GM23338 (cell line): ENCODE measurements at regions not wholly inside any gene's neighbourhood (a gene's known extent, or its start where the extent isn't known, plus 50 kb on each side); places are given as distances from the start of the nearest gene placed in this dataset.
"Not testable (repeated sequence)": the region's sequence is repeated elsewhere in the genome, so short reads cannot be mapped to it uniquely, and the experiment has no call there.

ENCODE experiments used
- CREB1 ChIP-seq: fragments of 250-450 bp; sonication (Bioruptor Pico); IDR thresholded peaks from 2 replicates; pipeline ENCODE4 v1.5.0; 2020; ENCODE audit warnings: low read depth, mild to moderate bottlenecking, moderate library complexity
- ETS1 ChIP-seq: IDR thresholded peaks from 2 replicates; pipeline ENCODE4 v1.6.1; 2016; ENCODE audit warnings: antibody characterized with exemption
- EZH2phosphoT487 ChIP-seq: fragments of 200-600 bp; sonication (generic); IDR thresholded peaks from one replicate; pipeline ENCODE4 v1.8.1; 2018; ENCODE audit warnings: antibody characterized with exemption; ENCODE audit not compliant: unreplicated experiment
- JUNB ChIP-seq: IDR thresholded peaks from one replicate; pipeline ENCODE4 v1.6.1; 2016; ENCODE audit warnings: antibody characterized with exemption; ENCODE audit not compliant: unreplicated experiment
- NANOG ChIP-seq: IDR thresholded peaks from 2 replicates; pipeline ENCODE4 v1.6.1; 2016; ENCODE audit warnings: antibody characterized with exemption, borderline replicate concordance
- POLR2AphosphoS5 ChIP-seq: IDR thresholded peaks from 2 replicates; pipeline ENCODE4 v1.6.1; 2016; ENCODE audit warnings: antibody characterized with exemption, low read depth
- ZNF114 ChIP-seq: fragments of 250-450 bp; sonication (Bioruptor Pico); IDR thresholded peaks from 2 replicates; pipeline ENCODE4 v1.5.0; 2020; ENCODE audit warnings: mild to moderate bottlenecking, moderate library complexity
- ZNF331 ChIP-seq: fragments of 250-450 bp; sonication (Bioruptor Pico); IDR thresholded peaks from 2 replicates; pipeline ENCODE4 v1.5.0; 2020; ENCODE audit warnings: low read depth, mild to moderate bottlenecking, moderate library complexity
- TF ChIP-seq, protein P1 (sequence below), 2 experiments: fragments of 200-600 bp in 1 of 2; sonication (generic) in 1 of 2; conservative IDR thresholded peaks; 2 replicates each; pipeline versions ENCODE4 v1.5.1 to v1.6.1; 2016 to 2017; ENCODE audit warnings: antibody characterized with exemption in 2 of 2, low read depth in 2 of 2, mild to moderate bottlenecking in 2 of 2, moderate library complexity in 1 of 2
- TF ChIP-seq, protein P2 (sequence below): IDR thresholded peaks from one replicate; pipeline ENCODE4 v1.6.1; 2018; ENCODE audit warnings: antibody characterized with exemption; ENCODE audit not compliant: unreplicated experiment

- TF ChIP-seq, protein P1, sequence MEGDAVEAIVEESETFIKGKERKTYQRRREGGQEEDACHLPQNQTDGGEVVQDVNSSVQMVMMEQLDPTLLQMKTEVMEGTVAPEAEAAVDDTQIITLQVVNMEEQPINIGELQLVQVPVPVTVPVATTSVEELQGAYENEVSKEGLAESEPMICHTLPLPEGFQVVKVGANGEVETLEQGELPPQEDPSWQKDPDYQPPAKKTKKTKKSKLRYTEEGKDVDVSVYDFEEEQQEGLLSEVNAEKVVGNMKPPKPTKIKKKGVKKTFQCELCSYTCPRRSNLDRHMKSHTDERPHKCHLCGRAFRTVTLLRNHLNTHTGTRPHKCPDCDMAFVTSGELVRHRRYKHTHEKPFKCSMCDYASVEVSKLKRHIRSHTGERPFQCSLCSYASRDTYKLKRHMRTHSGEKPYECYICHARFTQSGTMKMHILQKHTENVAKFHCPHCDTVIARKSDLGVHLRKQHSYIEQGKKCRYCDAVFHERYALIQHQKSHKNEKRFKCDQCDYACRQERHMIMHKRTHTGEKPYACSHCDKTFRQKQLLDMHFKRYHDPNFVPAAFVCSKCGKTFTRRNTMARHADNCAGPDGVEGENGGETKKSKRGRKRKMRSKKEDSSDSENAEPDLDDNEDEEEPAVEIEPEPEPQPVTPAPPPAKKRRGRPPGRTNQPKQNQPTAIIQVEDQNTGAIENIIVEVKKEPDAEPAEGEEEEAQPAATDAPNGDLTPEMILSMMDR (conservative IDR thresholded peaks at IDR 0.05; ENCODE audit: low read depth in 2 of 2) = not testable (repeated sequence)
- TF ChIP-seq EZH2phosphoT487; POLR2AphosphoS5; ZNF114 (CRISPR knock-in tag); JUNB; NANOG; ETS1; CREB1 (CRISPR knock-in tag); ZNF331 (CRISPR knock-in tag): not testable (repeated sequence)
- TF ChIP-seq, protein P2, sequence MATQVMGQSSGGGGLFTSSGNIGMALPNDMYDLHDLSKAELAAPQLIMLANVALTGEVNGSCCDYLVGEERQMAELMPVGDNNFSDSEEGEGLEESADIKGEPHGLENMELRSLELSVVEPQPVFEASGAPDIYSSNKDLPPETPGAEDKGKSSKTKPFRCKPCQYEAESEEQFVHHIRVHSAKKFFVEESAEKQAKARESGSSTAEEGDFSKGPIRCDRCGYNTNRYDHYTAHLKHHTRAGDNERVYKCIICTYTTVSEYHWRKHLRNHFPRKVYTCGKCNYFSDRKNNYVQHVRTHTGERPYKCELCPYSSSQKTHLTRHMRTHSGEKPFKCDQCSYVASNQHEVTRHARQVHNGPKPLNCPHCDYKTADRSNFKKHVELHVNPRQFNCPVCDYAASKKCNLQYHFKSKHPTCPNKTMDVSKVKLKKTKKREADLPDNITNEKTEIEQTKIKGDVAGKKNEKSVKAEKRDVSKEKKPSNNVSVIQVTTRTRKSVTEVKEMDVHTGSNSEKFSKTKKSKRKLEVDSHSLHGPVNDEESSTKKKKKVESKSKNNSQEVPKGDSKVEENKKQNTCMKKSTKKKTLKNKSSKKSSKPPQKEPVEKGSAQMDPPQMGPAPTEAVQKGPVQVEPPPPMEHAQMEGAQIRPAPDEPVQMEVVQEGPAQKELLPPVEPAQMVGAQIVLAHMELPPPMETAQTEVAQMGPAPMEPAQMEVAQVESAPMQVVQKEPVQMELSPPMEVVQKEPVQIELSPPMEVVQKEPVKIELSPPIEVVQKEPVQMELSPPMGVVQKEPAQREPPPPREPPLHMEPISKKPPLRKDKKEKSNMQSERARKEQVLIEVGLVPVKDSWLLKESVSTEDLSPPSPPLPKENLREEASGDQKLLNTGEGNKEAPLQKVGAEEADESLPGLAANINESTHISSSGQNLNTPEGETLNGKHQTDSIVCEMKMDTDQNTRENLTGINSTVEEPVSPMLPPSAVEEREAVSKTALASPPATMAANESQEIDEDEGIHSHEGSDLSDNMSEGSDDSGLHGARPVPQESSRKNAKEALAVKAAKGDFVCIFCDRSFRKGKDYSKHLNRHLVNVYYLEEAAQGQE = not testable (repeated sequence)
Measured at GRCh38 chr17:45673759-45674158, 110.4 kb upstream of the CRHR1 start.
